GM12874 (cell line): ENCODE measurements at regions not wholly inside any gene's neighbourhood (a gene's known extent, or its start where the extent isn't known, plus 50 kb on each side); places are given as distances from the start of the nearest gene placed in this dataset.

Source experiments
- TF ChIP-seq, protein P1 (sequence below): IDR thresholded peaks from 2 replicates; pipeline ENCODE4 v1.5.1; 2011; ENCODE audit warnings: low read depth, mild to moderate bottlenecking, control low read depth, low read length, moderate library complexity; ENCODE audit not compliant: insufficient read depth

DNA sequence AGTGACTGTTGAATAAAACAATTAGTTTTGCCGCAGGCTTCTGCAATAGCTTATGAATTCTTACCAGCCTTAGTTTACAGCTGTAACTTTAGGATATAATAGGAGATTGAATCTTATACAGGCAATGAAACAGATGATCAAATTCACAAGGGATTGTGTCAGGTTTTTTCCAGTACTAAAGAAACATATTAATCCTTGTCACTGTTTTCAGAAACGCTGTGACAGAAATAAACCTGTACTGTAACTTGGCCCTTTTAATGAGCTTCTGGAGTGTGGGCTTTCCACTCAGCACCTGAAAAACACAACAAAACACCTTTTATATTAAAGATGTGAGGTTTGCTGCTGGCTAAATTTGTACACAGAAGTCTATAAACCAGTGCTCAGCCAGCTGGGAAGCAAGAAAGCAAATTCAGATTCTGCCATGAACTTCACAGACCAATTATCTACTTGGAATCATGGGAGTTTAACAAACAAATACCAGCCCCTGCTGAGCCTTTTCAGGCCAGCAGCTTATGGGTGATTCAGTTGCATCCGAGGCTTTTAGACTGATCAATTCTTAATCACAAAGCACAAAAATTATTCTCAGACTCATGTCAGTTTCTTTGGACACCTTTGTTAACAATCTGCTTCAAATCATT lies 109.5 kb downstream of the FOXG1 start:
- TF ChIP-seq, protein P1, sequence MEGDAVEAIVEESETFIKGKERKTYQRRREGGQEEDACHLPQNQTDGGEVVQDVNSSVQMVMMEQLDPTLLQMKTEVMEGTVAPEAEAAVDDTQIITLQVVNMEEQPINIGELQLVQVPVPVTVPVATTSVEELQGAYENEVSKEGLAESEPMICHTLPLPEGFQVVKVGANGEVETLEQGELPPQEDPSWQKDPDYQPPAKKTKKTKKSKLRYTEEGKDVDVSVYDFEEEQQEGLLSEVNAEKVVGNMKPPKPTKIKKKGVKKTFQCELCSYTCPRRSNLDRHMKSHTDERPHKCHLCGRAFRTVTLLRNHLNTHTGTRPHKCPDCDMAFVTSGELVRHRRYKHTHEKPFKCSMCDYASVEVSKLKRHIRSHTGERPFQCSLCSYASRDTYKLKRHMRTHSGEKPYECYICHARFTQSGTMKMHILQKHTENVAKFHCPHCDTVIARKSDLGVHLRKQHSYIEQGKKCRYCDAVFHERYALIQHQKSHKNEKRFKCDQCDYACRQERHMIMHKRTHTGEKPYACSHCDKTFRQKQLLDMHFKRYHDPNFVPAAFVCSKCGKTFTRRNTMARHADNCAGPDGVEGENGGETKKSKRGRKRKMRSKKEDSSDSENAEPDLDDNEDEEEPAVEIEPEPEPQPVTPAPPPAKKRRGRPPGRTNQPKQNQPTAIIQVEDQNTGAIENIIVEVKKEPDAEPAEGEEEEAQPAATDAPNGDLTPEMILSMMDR = no peak

DNA sequence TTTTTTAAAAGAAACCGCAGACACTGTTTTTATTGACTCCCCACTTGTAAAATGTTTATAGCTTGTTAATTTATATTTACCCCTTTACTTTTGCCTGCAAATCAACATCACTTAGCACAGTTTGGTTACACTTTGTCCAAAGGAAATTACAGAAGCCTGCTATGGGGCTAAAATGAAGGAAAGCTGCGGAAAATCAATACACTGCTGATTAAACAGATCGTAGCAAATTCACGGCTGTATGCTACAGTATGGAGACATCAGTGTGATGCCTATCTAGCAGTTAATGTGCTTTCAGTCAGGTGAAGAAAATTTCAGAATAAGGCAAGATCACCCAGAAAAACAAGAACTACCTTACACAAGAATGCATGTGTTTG lies 110.0 kb downstream of the FOXG1 start:
- TF ChIP-seq, protein P1 = no peak

DNA sequence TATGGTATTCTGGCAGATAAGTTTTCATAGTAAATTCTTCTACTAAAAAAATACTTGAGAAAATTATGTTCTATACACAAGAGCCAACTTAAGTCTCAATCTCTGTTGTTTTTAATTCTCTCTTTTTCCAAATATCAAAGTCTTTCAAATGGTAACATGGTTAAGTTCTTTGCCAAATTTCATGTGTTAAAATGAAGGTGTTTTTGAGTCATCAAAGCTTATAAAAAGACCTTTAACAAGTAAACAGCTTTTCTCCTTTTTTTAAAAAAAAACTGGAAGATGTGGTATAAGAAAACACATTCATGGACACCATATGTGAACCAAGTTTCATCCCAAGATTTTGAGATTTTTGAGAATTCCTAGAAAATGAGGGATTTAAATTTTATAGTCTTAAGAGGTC lies 111.3 kb downstream of the FOXG1 start:
- TF ChIP-seq, protein P1 = no peak

DNA sequence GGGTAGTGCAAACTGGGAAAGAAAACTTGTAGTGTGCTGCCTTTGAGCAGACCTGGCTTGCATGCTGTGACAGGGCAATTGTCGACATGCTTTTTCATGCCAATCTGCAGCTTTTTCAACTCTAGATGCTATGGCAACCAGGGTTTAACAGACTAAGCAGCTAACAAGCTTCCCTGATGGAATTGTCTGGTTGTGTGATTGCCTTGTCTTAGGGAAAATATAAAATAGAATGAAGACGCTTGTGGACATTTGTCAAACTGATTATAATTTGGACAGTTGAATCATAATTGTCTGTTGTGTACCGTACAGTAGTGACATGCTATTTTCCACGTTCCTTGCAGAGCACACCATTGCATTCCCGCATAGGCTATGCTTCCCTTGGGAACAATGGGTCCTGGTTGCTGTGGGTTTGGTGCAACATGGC lies 113.0 kb downstream of the FOXG1 start:
- TF ChIP-seq, protein P1 = no peak

DNA sequence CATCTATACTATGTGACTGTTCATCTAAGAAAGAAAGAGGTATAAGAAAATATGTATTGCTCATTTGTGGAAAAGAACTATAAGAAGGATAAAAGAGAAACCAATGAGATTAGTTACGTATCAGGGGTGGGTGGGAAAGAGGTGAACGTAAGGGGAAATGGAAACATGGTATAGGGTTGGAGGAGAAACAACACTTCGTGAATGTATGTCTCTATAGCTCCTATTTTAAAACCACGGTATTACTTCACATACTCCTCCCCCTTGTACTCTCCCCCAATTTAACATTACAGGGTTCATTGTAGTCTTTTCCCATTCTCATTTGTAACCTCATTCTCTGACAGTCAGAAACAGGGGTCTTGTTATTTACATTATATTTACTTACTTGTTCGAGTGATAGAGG lies 120.4 kb downstream of the FOXG1 start:
- TF ChIP-seq, protein P1 = no peak

DNA sequence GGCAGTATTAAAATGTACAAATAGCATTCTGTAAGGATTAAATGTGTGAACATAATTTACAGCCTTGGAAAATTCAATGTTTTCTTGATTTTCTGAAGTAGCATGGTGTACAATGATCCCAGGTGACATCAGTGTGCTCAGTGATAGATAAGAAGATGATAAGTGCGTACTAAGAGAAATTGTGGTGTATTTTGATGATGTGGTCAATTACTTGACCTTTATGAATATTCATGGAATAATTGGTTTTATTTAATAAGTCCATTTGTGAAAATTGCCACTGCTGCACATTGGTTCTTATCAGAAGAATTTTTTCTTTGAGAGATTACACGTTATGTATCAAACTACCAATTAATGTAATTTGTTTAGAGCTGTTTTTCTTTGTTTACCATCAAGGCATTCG lies 128.8 kb downstream of the FOXG1 start:
- TF ChIP-seq, protein P1 = no peak

DNA sequence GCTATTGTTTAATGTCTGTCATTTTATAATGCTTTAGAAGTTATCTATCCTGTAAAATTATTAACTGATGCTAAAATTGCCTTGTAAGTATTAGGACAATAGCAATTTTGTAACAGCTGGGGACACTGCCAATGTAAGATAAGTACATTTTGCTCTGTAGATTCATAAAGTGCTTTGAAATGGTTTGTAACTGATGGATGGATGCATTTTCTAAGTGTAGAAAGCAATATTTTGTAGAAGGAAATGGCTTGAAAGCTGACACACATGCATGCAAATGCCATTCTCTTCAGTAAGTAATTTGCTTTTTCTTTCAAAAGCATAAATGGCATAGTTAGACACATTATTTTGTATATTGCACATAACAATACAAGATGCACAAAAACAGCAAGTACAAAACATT lies 129.8 kb downstream of the FOXG1 start:
- TF ChIP-seq, protein P1 = no peak

DNA sequence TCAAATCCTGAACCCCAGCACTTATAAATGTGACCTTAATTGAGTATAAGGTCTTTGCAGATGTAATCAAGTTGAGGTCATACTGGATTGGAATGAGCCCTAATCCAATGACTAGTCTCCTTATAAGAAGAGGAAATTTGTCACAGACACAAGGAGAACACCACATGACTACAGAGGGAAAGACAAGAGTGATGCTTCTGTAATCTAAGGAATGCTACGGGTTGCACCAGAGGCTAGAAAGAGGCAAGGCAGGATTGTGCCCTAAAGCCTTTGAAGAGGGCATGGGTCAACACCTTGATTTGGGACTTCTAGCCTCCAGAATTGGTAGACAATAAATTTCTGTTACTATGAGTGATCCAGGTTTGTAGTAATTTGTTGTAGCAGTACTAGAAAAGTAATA lies 135.0 kb downstream of the FOXG1 start:
- TF ChIP-seq, protein P1 = no peak
